IMR-90 (cell line): ENCODE measurements at regions not wholly inside any gene's neighbourhood (a gene's known extent, or its start where the extent isn't known, plus 50 kb on each side); places are given as distances from the start of the nearest gene placed in this dataset.
"Not testable (repeated sequence)": the region's sequence is repeated elsewhere in the genome, so short reads cannot be mapped to it uniquely, and the experiment has no call there.

ENCODE experiments used
- ATAC-seq: fragments of 200-7000 bp; cut with Tn5 transposase; 2 replicates; pipeline ENCODE4 v1.9.1; 2020; ENCODE audit warnings: low read depth, mild to moderate bottlenecking, moderate library complexity
- BruUV-seq: library from RNA; stranded (reverse); fragments of 400-500 nt; replicated peaks from 2 replicates; lab custom pipeline; 2021; lab: Mats Ljungman, UMichigan
- CTCF ChIA-PET: fragments of 300-600 bp; formaldehyde crosslinking; extraction: SDS; loops from one replicate; lab custom pipeline; 2021; ENCODE audit warnings: antibody characterized with exemption; lab: Yijun Ruan, JAX
- POLR2A ChIA-PET: fragments of 300-600 bp; sonication (Branson Sonifier 250); formaldehyde crosslinking; loops from one replicate; lab custom pipeline; 2022; ENCODE audit warnings: antibody characterized with exemption; ENCODE audit not compliant: unreplicated experiment; lab: Charles Lee
- DNase-seq: peaks from one replicate; pipeline ENCODE4 v3.0.0; 2013
- H2AFZ ChIP-seq: replicated peaks from 2 replicates; pipeline ENCODE3; 2013; ENCODE audit warnings: low read length, mild to moderate bottlenecking; ENCODE audit not compliant: poor library complexity
- H2AK5ac ChIP-seq: 2 replicates; pipeline ENCODE4 v1.6.1; 2013; ENCODE audit warnings: low read depth, low read length, inconsistent platforms
- H2AK9ac ChIP-seq: replicated peaks from 2 replicates; pipeline ENCODE3; 2013; ENCODE audit warnings: mild to moderate bottlenecking, low read depth, low read length, moderate library complexity; ENCODE audit not compliant: poor library complexity
- H2BK120ac ChIP-seq: 2 replicates; pipeline ENCODE4 v1.6.1; 2013; ENCODE audit warnings: low read depth, low read length, inconsistent platforms
- H2BK15ac ChIP-seq: 3 replicates; pipeline ENCODE4 v1.6.1; 2013; ENCODE audit warnings: low read depth, low read length, inconsistent platforms
- H2BK20ac ChIP-seq: 2 replicates; pipeline ENCODE4 v1.6.1; 2013; ENCODE audit warnings: low read depth, mild to moderate bottlenecking, inconsistent platforms, low read length, moderate library complexity
- H2BK5ac ChIP-seq: 2 replicates; pipeline ENCODE4 v1.6.1; 2013; ENCODE audit warnings: mild to moderate bottlenecking, low read depth, low read length, inconsistent platforms; ENCODE audit not compliant: poor library complexity, severe bottlenecking
- H3K14ac ChIP-seq: replicated peaks from 2 replicates; pipeline ENCODE4 v1.6.1; 2013; ENCODE audit warnings: low read depth, low read length, inconsistent platforms
- H3K18ac ChIP-seq: 2 replicates; pipeline ENCODE4 v1.6.1; 2013; ENCODE audit warnings: low read depth, low read length, control low read depth
- H3K23ac ChIP-seq: 2 replicates; pipeline ENCODE4 v1.6.1; 2013; ENCODE audit warnings: low read depth, low read length, inconsistent platforms
- H3K27ac ChIP-seq: 2 replicates; pipeline ENCODE4 v1.5.1; 2013; ENCODE audit warnings: mild to moderate bottlenecking, control low read depth, low read length; ENCODE audit not compliant: insufficient read depth
- H3K27me3 ChIP-seq: 2 replicates; pipeline ENCODE4 v1.6.1; 2013; ENCODE audit warnings: low read length; ENCODE audit not compliant: control insufficient read depth, insufficient read depth
- H3K36me3 ChIP-seq: 2 replicates; pipeline ENCODE4 v1.6.1; 2013; ENCODE audit warnings: low read length, mixed read lengths; ENCODE audit not compliant: control insufficient read depth, insufficient read depth
- H3K4ac ChIP-seq: 2 replicates; pipeline ENCODE4 v1.6.1; 2013; ENCODE audit warnings: low read depth, low read length, inconsistent platforms
- H3K4me1 ChIP-seq: 2 replicates; pipeline ENCODE4 v1.6.1; 2013; ENCODE audit warnings: low read length, mixed read lengths; ENCODE audit not compliant: control insufficient read depth, insufficient read depth
- H3K4me2 ChIP-seq: 2 replicates; pipeline ENCODE4 v1.6.1; 2013; ENCODE audit warnings: low read depth, mild to moderate bottlenecking, control low read depth, low read length, moderate library complexity
- H3K4me3 ChIP-seq: 2 replicates; pipeline ENCODE4 v1.5.1; 2013; ENCODE audit warnings: low read depth, mild to moderate bottlenecking, control low read depth, low read length, moderate library complexity; ENCODE audit not compliant: insufficient read depth
- H3K56ac ChIP-seq: 2 replicates; pipeline ENCODE4 v1.6.1; 2013; ENCODE audit warnings: low read length, inconsistent platforms; ENCODE audit not compliant: insufficient read depth; ENCODE audit errors: extremely low read depth
- H3K79me1 ChIP-seq, 2 experiments: 2 replicates each; pipeline ENCODE4 v1.6.1; 2013; ENCODE audit warnings: low read length in 2 of 2, inconsistent platforms in 1 of 2, low read depth in 1 of 2
- H3K9ac ChIP-seq: 2 replicates; pipeline ENCODE4 v1.6.1; 2013; ENCODE audit warnings: low read depth, low read length, control low read depth
- H3K9me1 ChIP-seq: 2 replicates; pipeline ENCODE4 v1.6.1; 2013; ENCODE audit warnings: low read length, inconsistent platforms; ENCODE audit not compliant: insufficient read depth
- H3K9me3 ChIP-seq: 2 replicates; pipeline ENCODE4 v1.6.1; 2013; ENCODE audit warnings: low read length; ENCODE audit not compliant: control insufficient read depth, insufficient read depth
- H4K20me1 ChIP-seq: 2 replicates; pipeline ENCODE4 v1.6.1; 2013; ENCODE audit warnings: low read length, inconsistent platforms; ENCODE audit not compliant: insufficient read depth
- H4K5ac ChIP-seq: 2 replicates; pipeline ENCODE4 v1.6.1; 2013; ENCODE audit warnings: mild to moderate bottlenecking, low read depth, low read length, control low read depth
- H4K8ac ChIP-seq, 2 experiments: 2 replicates each; pipeline ENCODE4 v1.6.1; 2013; ENCODE audit warnings: low read depth in 2 of 2, low read length in 2 of 2, control low read depth in 1 of 2, inconsistent platforms in 1 of 2
- H4K91ac ChIP-seq: 2 replicates; pipeline ENCODE4 v1.6.1; 2013; ENCODE audit warnings: low read depth, low read length, inconsistent platforms; ENCODE audit not compliant: insufficient read depth
- MXI1 ChIP-seq: IDR thresholded peaks from 2 replicates; pipeline ENCODE4 v1.6.1; 2012; ENCODE audit warnings: low read depth, mild to moderate bottlenecking, low read length, moderate library complexity, borderline replicate concordance
- RFX5 ChIP-seq: IDR thresholded peaks from 2 replicates; pipeline ENCODE4 v1.8.0; 2012; ENCODE audit warnings: low read depth, mild to moderate bottlenecking, low read length, moderate library complexity
- WGBS, 2 experiments: methylation state at CpG; one replicate each; pipeline versions ENCODE4 v1.1.5 to v1.1.7; 2013; ENCODE audit warnings: missing lambda C conversion rate in 2 of 2; ENCODE audit not compliant: insufficient read length in 1 of 2; ENCODE audit errors: extremely low coverage in 2 of 2; 5-methylcytosine and 5-hydroxymethylcytosine counted together
- dilution Hi-C: fragments of 300-500 bp; cut with HindIII; formaldehyde crosslinking; loops from one replicate; pipeline ENCODE4 v1.14.3; 2018; ENCODE audit warnings: low sequenced_read_pairs; ENCODE audit not compliant: unreplicated experiment
- in situ Hi-C: fragments of 300-500 bp; cut with MboI; formaldehyde crosslinking; loops from 3 replicates; pipeline ENCODE4 v1.14.3; 2019; ENCODE audit warnings: low sequenced_read_pairs, inconsistent platforms, mixed read lengths
- intact Hi-C: fragments of 100-400 bp; cut with micrococcal nuclease; formaldehyde crosslinking; loops from 2 replicates; pipeline ENCODE4 v1.10.0; 2022
- TF ChIP-seq, protein P1 (sequence below): fragments of 150-350 bp; IDR thresholded peaks from 2 replicates; pipeline ENCODE4 v1.6.1; 2017; ENCODE audit warnings: mild to moderate bottlenecking, antibody characterized with exemption, low read length, low read depth

DNA sequence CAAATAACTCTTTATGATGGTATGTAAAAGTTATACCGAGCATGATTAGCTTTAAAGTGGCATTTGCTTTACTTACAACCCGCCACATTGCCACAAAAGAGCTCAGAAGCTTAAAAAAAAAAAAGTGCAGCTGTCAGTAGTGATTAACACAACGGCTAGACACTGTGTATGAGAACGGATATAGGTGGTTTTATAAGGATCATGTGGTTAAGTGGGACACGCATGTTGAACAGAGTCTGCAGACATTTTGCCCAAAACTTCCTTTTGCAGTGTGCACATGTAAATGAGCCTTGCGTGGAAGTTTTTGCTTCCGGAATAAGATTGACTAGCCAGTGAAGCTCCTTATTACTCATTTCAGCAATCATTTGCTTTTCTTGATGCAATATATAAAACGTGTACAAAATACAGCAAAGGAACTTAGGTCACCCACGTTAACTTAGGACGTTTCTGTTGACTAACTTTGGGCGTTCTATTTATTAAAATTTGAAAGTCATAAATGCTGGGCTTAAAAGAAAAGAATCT is 58.7 kb upstream of the RGS1 start:
- Histone ChIP-seq H3K4me3 (no peak overlapping the region), H2BK120ac (no peak overlapping the region)
- no peak for DNase-seq

DNA sequence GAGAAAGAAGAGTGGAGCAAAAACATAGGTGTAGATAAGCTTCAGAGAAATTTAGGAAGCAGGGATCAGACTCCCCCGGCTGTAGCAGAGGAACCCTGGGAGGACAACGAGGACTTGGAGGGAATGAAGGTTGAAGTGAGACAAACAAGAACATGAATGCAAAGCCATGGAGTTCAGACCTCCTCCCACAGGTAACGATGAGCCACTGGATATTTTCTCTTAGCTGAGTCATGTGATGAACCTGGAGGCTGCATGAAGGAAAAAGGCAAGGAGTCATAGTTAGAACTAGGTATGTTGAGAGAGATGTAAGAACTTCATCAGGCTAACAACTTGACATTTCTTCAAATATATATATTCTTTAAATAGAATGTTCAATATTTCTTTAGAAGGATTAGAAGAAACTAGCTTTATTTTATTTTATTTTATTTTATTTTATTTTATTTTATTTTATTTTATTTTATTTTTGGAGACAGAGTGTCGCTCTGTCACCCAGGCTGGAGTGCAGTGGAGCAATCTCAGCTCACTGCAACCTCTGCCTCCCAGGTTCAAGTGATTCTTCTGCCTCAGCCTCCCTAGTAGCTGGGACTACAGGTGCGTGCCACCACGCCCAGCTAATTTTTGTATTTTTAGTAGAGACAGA is 57.7 kb upstream of the RGS1 start:
- Histone ChIP-seq H3K14ac (peak overlapping the region; percentile 21; the same call in 1 of the 2 replicates), H3K23ac (peak overlapping the region; percentile 7; the same call in 1 of the 2 replicates)
- H4K20me1 ChIP-seq, H2AK5ac ChIP-seq, H3K4me3 ChIP-seq, intact Hi-C loops, CTCF ChIA-PET, H3K9me1 ChIP-seq, in situ Hi-C loops, BruUV-seq, H4K91ac ChIP-seq, H3K56ac ChIP-seq, H3K36me3 ChIP-seq, H2BK15ac ChIP-seq, H3K18ac ChIP-seq, H3K4ac ChIP-seq, H4K8ac ChIP-seq, H2BK5ac ChIP-seq, H2AK9ac ChIP-seq, H2BK20ac ChIP-seq, H3K79me1 ChIP-seq, H3K9ac ChIP-seq, H3K27ac ChIP-seq, ATAC-seq, H3K4me2 ChIP-seq, H2BK120ac ChIP-seq, H4K5ac ChIP-seq, H3K27me3 ChIP-seq, DNase-seq, dilution Hi-C loops, POLR2A ChIA-PET, H3K4me1 ChIP-seq, H2AFZ ChIP-seq, H3K9me3 ChIP-seq: not testable (repeated sequence)
- WGBS, 2 experiments = no CpG with 5 or more reads among the region's 6 CpGs

More for the DNA sequence above, 58.7 kb upstream of the RGS1 start:
- ChIA-PET CTCF (no interaction called here), POLR2A (no interaction called here)
- Histone ChIP-seq H3K79me1 (no peaks in the 10 kb centered on the region), H3K36me3 (no peaks in the 10 kb centered on the region), H2BK5ac (no peak overlapping the region), H3K4ac (no peak overlapping the region), H2AK5ac (no peak overlapping the region), H4K8ac (no peak overlapping the region), H2BK15ac (no peak overlapping the region), H4K5ac (no peak overlapping the region), H2AK9ac (no peak overlapping the region), H3K23ac (no peak overlapping the region), H2AFZ (no peak overlapping the region), H4K20me1 (no peaks in the 10 kb centered on the region), H3K18ac (no peak overlapping the region), H3K4me1 (peaks cover 1% of the 10 kb centered on the region; the same call in 1 of the 2 replicates), H3K4me2 (no peak overlapping the region), H4K91ac (no peak overlapping the region), H3K14ac (no peak overlapping the region), H3K27me3 (no peaks in the 10 kb centered on the region), H3K9me3 (no peaks in the 10 kb centered on the region), H3K56ac (no peak overlapping the region), H3K9me1 (no peaks in the 10 kb centered on the region), H3K9ac (no peak overlapping the region), H3K27ac (no peak overlapping the region), H2BK20ac (no peak overlapping the region)
- no TSS peak for BruUV-seq
- no peak for ATAC-seq
- intact Hi-C loops (no loop called here), in situ Hi-C loops (no loop called here), dilution Hi-C loops (no loop called here)
- TF ChIP-seq RFX5 (no peak), MXI1 (no peak)
- TF ChIP-seq, protein P1, sequence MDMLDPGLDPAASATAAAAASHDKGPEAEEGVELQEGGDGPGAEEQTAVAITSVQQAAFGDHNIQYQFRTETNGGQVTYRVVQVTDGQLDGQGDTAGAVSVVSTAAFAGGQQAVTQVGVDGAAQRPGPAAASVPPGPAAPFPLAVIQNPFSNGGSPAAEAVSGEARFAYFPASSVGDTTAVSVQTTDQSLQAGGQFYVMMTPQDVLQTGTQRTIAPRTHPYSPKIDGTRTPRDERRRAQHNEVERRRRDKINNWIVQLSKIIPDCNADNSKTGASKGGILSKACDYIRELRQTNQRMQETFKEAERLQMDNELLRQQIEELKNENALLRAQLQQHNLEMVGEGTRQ = no peak
- WGBS, 2 experiments = 71% methylated on average over 5 of the region's 11 CpGs; no CpG with 5 or more reads in 1 of the 2 experiments
